SH-SY5Y (cell line): ENCODE measurements at regions not wholly inside any gene's neighbourhood (a gene's known extent, or its start where the extent isn't known, plus 50 kb on each side); places are given as distances from the start of the nearest gene placed in this dataset.

ENCODE experiments used
- GATA2 ChIP-seq: IDR thresholded peaks from 2 replicates; pipeline ENCODE4 v1.6.1; 2011; ENCODE audit warnings: mild to moderate bottlenecking, low read depth, low read length
- GATA3 ChIP-seq: IDR thresholded peaks from 2 replicates; pipeline ENCODE4 v1.6.1; 2011; ENCODE audit warnings: low read depth, mild to moderate bottlenecking, low read length, moderate library complexity

DNA sequence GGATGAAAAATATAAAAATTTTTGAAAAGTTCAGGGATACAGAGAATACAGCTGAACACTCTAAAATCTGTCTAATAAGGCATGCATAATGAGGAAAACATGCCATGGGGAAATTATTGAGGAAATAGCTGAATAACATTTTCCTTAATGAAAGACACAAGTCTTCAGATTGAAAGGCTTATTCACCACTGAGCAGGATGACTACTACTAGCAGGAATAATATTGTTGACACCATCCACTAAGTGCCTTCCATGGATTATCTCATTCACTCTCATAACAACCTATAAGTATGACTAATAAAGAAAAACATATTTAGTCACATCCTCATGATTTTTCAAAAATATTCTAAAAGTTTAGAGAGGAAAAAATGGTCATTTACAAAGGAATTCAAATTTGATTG is 96.7 kb upstream of the FER start:
- TF ChIP-seq GATA2: no peak
- TF ChIP-seq GATA3: no peak
